Stromal cell of bone marrow (primary cell): ENCODE measurements at regions not wholly inside any gene's neighbourhood (a gene's known extent, or its start where the extent isn't known, plus 50 kb on each side); places are given as distances from the start of the nearest gene placed in this dataset.
"Not testable (repeated sequence)": the region's sequence is repeated elsewhere in the genome, so short reads cannot be mapped to it uniquely, and the experiment has no call there.

ENCODE experiments used
- DNase-seq: peaks from one replicate; pipeline ENCODE4 v3.0.0-alpha.2; 2012; ENCODE audit warnings: low read depth

GRCh38 chr6:135555550-135555949 is 58.0 kb upstream of the AHI1 start:
- DNase-seq = no peak

- no peak for DNase-seq
These were observed 60.0 kb upstream of the AHI1 start for GRCh38 chr6:135557582-135557981.

GRCh38 chr6:135565605-135566004 is 68.1 kb upstream of the AHI1 start:
- DNase-seq = not testable (repeated sequence)

GRCh38 chr6:135566311-135567068 is 69.0 kb upstream of the AHI1 start:
- DNase-seq = no peak

- DNase-seq = no peak
These were observed 70.0 kb upstream of the AHI1 start for GRCh38 chr6:135567375-135568083.

GRCh38 chr6:135568379-135568778 is 70.8 kb upstream of the AHI1 start:
- DNase-seq = peak; percentile 82

- DNase-seq = no peak
These were observed 74.5 kb upstream of the AHI1 start for GRCh38 chr6:135572051-135572450.

- no peak for DNase-seq
These were observed 78.1 kb upstream of the AHI1 start for GRCh38 chr6:135575629-135576028.

- peak; percentile 76 for DNase-seq
These were observed 78.5 kb upstream of the AHI1 start for GRCh38 chr6:135576055-135576454.

- DNase-seq = no peak
These were observed 79.6 kb upstream of the AHI1 start for GRCh38 chr6:135577059-135577538.

GRCh38 chr6:135578976-135579375 is 81.4 kb upstream of the AHI1 start:
- no peak for DNase-seq

GRCh38 chr6:135581211-135581610 is 83.7 kb upstream of the AHI1 start:
- DNase-seq = no peak

- peak; percentile 61 for DNase-seq
These were observed 85.8 kb upstream of the AHI1 start for GRCh38 chr6:135583256-135583761.

GRCh38 chr6:135586388-135586787 is 88.8 kb upstream of the AHI1 start:
- DNase-seq = no peak

- no peak for DNase-seq
These were observed 89.3 kb upstream of the AHI1 start for GRCh38 chr6:135586844-135587243.

GRCh38 chr6:135592276-135592675 is 94.7 kb upstream of the AHI1 start:
- peak; percentile 6 for DNase-seq

- no peak for DNase-seq
These were observed 96.5 kb upstream of the AHI1 start for GRCh38 chr6:135594000-135594399.

- no peak for DNase-seq
These were observed 102.7 kb upstream of the AHI1 start for GRCh38 chr6:135600086-135600702.

- DNase-seq = no peak
These were observed 103.4 kb upstream of the AHI1 start for GRCh38 chr6:135600931-135601330.

- no peak for DNase-seq
These were observed 104.3 kb upstream of the AHI1 start for GRCh38 chr6:135601857-135602256.

GRCh38 chr6:135603249-135603648 is 105.7 kb upstream of the AHI1 start:
- DNase-seq = no peak

GRCh38 chr6:135604035-135604860 is 106.7 kb upstream of the AHI1 start:
- no peak for DNase-seq
